Activated B cell treated with CpG ODN at 0.5 μM for 24 hours (primary cell): ENCODE measurements at regions not wholly inside any gene's neighbourhood (a gene's known extent, or its start where the extent isn't known, plus 50 kb on each side); places are given as distances from the start of the nearest gene placed in this dataset.
A peak's percentile ranks its signal among the peaks of the same experiment; 100 is the strongest.

ENCODE experiments used
- ATAC-seq: fragments of 200-7000 bp; cut with Tn5 transposase; one replicate; pipeline ENCODE4 v1.10.0; 2021; ENCODE audit warnings: low read depth, mild to moderate bottlenecking, moderate library complexity
- CTCF ChIA-PET: fragments of 350-600 bp; sonication (Branson Sonifier 250); formaldehyde crosslinking; loops from one replicate; lab custom pipeline; 2021; ENCODE audit warnings: antibody characterized with exemption; lab: Charles Lee
- POLR2A ChIA-PET: fragments of 350-600 bp; sonication (Branson Sonifier 250); formaldehyde crosslinking; loops from one replicate; lab custom pipeline; 2021; ENCODE audit warnings: antibody characterized with exemption; lab: Charles Lee
- DNase-seq: peaks from one replicate; pipeline ENCODE4 v3.0.0; 2022
- H3K27ac Mint-ChIP-seq: one replicate; pipeline ENCODE4 v1.8.0; 2020; ENCODE audit warnings: mixed read lengths
- H3K27me3 Mint-ChIP-seq: one replicate; pipeline ENCODE4 v1.8.0; 2021; ENCODE audit warnings: mixed read lengths
- H3K36me3 Mint-ChIP-seq: one replicate; pipeline ENCODE4 v1.8.0; 2021; ENCODE audit warnings: low read depth, mixed read lengths
- H3K4me1 Mint-ChIP-seq: one replicate; pipeline ENCODE4 v1.8.0; 2021; ENCODE audit warnings: mixed read lengths
- H3K4me3 Mint-ChIP-seq: one replicate; pipeline ENCODE4 v1.8.0; 2020; ENCODE audit warnings: mild to moderate bottlenecking, mixed read lengths
- H3K9me3 Mint-ChIP-seq: one replicate; pipeline ENCODE4 v1.8.0; 2020; ENCODE audit warnings: mixed read lengths
- intact Hi-C: fragments of 100-400 bp; cut with micrococcal nuclease; formaldehyde crosslinking; loops from one replicate; pipeline ENCODE4 v1.15.1; 2024
- TF ChIP-seq, protein P1 (sequence below): fragments of 200-600 bp; IDR thresholded peaks from one replicate; pipeline ENCODE4 v1.8.0; 2022; ENCODE audit warnings: antibody characterized with exemption, mild to moderate bottlenecking

DNA sequence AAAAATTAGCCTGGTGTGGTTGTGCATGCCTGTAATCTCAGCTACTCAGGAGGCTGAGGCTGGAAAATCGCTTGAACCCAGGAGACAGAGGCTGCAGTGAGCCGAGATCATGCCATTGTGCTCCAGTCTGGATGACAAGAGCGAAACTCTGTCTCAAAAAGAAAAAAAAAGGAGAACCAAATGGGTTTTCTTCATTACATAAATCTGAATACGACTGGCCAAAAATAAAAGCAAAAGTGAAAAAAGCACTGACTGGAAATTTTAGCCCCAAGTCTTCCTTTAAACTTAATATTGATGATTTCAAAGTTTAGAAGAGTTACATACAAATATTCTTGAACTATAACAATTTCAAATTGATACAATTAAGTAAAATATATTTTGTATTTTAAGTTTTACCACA lies 249.5 kb upstream of the STARD13 start:
- ATAC-seq (no peak), DNase-seq (no peak)
- Mint-ChIP-seq H3K4me3 (peak overlapping the region; percentile 53), H3K36me3 (no peaks in the 10 kb centered on the region), H3K27ac (no peak overlapping the region), H3K4me1 (peaks cover 15% of the 10 kb centered on the region), H3K27me3 (no peaks in the 10 kb centered on the region), H3K9me3 (no peaks in the 10 kb centered on the region)
- ChIA-PET CTCF (no interaction called here), POLR2A (no interaction called here)
- intact Hi-C loops: no loop called here
- TF ChIP-seq, protein P1, sequence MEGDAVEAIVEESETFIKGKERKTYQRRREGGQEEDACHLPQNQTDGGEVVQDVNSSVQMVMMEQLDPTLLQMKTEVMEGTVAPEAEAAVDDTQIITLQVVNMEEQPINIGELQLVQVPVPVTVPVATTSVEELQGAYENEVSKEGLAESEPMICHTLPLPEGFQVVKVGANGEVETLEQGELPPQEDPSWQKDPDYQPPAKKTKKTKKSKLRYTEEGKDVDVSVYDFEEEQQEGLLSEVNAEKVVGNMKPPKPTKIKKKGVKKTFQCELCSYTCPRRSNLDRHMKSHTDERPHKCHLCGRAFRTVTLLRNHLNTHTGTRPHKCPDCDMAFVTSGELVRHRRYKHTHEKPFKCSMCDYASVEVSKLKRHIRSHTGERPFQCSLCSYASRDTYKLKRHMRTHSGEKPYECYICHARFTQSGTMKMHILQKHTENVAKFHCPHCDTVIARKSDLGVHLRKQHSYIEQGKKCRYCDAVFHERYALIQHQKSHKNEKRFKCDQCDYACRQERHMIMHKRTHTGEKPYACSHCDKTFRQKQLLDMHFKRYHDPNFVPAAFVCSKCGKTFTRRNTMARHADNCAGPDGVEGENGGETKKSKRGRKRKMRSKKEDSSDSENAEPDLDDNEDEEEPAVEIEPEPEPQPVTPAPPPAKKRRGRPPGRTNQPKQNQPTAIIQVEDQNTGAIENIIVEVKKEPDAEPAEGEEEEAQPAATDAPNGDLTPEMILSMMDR: no peak

DNA sequence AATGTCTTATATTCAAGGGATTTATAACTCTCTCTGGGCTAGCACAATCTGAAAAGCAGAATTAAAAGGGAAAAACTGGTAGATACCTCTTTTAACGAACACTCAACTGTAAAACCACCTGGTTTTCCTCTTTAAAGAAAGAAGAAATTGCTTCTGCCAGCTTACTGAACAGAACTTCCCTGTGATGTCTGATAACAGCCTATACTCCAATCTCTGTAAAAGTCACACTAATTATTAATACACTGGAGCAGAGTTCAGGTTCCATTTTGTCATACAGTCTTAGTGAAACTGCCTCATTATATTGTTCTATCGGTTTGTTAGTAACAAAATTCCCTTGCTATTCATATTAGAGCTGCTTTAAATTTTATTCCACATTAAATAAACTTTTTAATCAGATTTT lies 251.0 kb upstream of the STARD13 start:
- ChIA-PET POLR2A (no interaction called here), CTCF (no interaction called here)
- H3K27ac Mint-ChIP-seq: no peak overlapping the region
- ATAC-seq: no peak
- intact Hi-C loops: no loop called here
- TF ChIP-seq, protein P1: no peak
- no peaks in the 10 kb centered on the region for H3K9me3 Mint-ChIP-seq
- DNase-seq: no peak
- no peaks in the 10 kb centered on the region for H3K36me3 Mint-ChIP-seq
- no peaks in the 10 kb centered on the region for H3K27me3 Mint-ChIP-seq
- H3K4me1 Mint-ChIP-seq: peaks cover 25% of the 10 kb centered on the region
- no peak overlapping the region for H3K4me3 Mint-ChIP-seq

DNA sequence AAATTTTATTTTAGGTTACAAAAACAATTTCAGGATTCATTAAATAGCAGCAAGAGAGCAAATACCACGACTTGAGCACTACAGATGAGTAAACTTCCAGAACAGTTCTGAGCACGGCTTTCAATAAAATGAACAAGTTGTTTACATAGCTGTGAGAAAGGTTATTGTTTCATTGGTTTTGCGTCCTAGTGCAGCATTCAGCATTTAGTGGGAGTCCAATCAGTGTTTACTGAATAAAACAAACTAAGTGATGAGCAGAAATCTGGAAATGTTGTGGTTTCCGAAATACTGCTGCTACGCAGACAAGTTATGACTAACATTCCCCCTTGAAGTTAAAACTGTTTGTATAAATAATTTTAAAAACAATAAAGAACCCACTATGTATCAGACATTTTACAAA lies 251.5 kb upstream of the STARD13 start:
- TF ChIP-seq, protein P1: no peak
- H3K9me3 Mint-ChIP-seq: no peaks in the 10 kb centered on the region
- peaks cover 1% of the 10 kb centered on the region for H3K36me3 Mint-ChIP-seq
- CTCF ChIA-PET: no interaction called here
- H3K4me1 Mint-ChIP-seq: peaks cover 29% of the 10 kb centered on the region
- POLR2A ChIA-PET: no interaction called here
- ATAC-seq (no peak), DNase-seq (no peak)
- no peak overlapping the region for H3K4me3 Mint-ChIP-seq
- H3K27ac Mint-ChIP-seq: no peak overlapping the region
- intact Hi-C loops: no loop called here
- no peaks in the 10 kb centered on the region for H3K27me3 Mint-ChIP-seq

DNA sequence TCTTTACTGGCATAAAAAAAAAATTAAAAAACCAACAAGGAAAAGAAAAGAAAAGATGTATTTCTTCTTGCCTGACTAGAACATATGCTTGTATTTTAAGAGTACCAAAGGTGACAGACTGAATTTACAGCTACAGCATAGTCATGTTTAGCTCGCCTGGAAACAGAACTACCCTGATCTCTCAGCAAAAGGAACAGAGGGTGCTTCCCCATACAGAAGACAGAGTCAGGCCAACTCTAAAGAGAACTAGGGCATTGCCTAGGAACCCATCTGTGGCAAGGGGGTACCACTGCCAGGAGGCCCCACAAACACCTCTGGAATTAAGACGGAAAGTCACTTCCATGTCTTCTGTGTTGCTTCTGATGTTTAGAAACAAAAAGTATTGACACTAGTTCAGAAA lies 252.1 kb upstream of the STARD13 start:
- H3K4me3 Mint-ChIP-seq: no peak overlapping the region
- ChIA-PET CTCF (no interaction called here), POLR2A (interaction anchor here (0.6 kb wide), 1 partner anchor 1514 kb away, joined by 3 read pairs; no protein-coding TSS in a partner anchor)

DNA sequence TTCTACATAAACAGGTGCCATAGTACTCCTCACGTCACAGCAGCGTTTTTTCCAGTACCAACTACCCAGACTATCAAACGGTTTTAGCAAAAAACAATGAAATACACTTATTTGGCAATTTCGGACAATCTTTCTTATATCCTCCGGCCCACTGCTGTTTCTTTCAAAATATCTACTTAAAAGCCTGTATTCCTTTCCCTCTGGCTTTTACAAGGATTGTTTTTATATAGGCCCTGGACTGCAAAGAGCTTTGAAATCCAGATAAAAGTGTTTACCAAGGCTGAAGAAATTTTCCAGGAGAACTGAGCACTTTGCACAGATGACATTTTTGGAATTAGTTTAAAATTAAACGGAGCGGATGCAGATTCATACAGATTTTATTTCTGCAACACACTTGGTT lies 255.9 kb upstream of the STARD13 start:
- intact Hi-C loops: loop anchor here (5.0 to 10.0 kb wide), 7 partner anchors 189 to 1694 kb away; partner anchors contain the start of genes FRY and NBEA
- Mint-ChIP-seq H3K9me3 (no peaks in the 10 kb centered on the region), H3K27ac (peak overlapping the region; percentile 100), H3K27me3 (no peaks in the 10 kb centered on the region), H3K4me1 (peaks cover 50% of the 10 kb centered on the region), H3K36me3 (peaks cover 8% of the 10 kb centered on the region), H3K4me3 (peak overlapping the region; percentile 96)
- CTCF ChIA-PET: no interaction called here
- no peak for ATAC-seq
- no peak for DNase-seq
- POLR2A ChIA-PET: no interaction called here
- TF ChIP-seq, protein P1: no peak

More for the DNA sequence above, 252.1 kb upstream of the STARD13 start:
- Mint-ChIP-seq H3K27ac (no peak overlapping the region), H3K9me3 (no peaks in the 10 kb centered on the region), H3K36me3 (peaks cover 4% of the 10 kb centered on the region), H3K27me3 (no peaks in the 10 kb centered on the region), H3K4me1 (peaks cover 33% of the 10 kb centered on the region)
- intact Hi-C loops: no loop called here
- ATAC-seq (no peak), DNase-seq (no peak)
- TF ChIP-seq, protein P1: no peak
